OCI-LY1 (cell line): ENCODE measurements at regions not wholly inside any gene's neighbourhood (a gene's known extent, or its start where the extent isn't known, plus 50 kb on each side); places are given as distances from the start of the nearest gene placed in this dataset.

ENCODE experiments used
- H2AFZ ChIP-seq: fragments of 200-600 bp; sonication (generic), shearing (Covaris generic); 2 replicates; pipeline ENCODE4 v1.6.0; 2014; ENCODE audit warnings: antibody characterized with exemption, mild to moderate bottlenecking, low read length
- H3F3A ChIP-seq: fragments of 200-600 bp; sonication (generic), shearing (Covaris generic); 2 replicates; pipeline ENCODE4 v1.6.0; 2014; ENCODE audit warnings: mild to moderate bottlenecking, antibody characterized with exemption, low read length, moderate library complexity; ENCODE audit not compliant: insufficient read depth
- H3K27ac ChIP-seq: fragments of 200-600 bp; sonication (generic); 2 replicates; pipeline ENCODE4 v1.5.1; 2014; ENCODE audit warnings: low read length, mixed run types, mild to moderate bottlenecking, low read depth; ENCODE audit not compliant: poor library complexity, severe bottlenecking
- H3K27me3 ChIP-seq: fragments of 200-600 bp; sonication (generic); 2 replicates; pipeline ENCODE4 v1.6.0; 2014; ENCODE audit warnings: antibody characterized with exemption, mild to moderate bottlenecking, low read length, moderate library complexity; ENCODE audit not compliant: insufficient read depth
- H3K36me3 ChIP-seq: fragments of 200-600 bp; sonication (generic); 2 replicates; pipeline ENCODE4 v1.6.1; 2014; ENCODE audit warnings: mild to moderate bottlenecking, antibody characterized with exemption, low read length, moderate library complexity, mixed read lengths; ENCODE audit not compliant: insufficient read depth
- H3K4me1 ChIP-seq: fragments of 200-600 bp; sonication (generic); 2 replicates; pipeline ENCODE4 v1.5.1; 2014; ENCODE audit warnings: mild to moderate bottlenecking, low read length, moderate library complexity; ENCODE audit not compliant: insufficient read depth, severe bottlenecking
- H3K4me2 ChIP-seq: fragments of 200-600 bp; sonication (generic), shearing (Covaris generic); 2 replicates; pipeline ENCODE4 v1.6.1; 2014; ENCODE audit warnings: low read length
- H3K4me3 ChIP-seq: fragments of 200-600 bp; sonication (generic); 2 replicates; pipeline ENCODE4 v1.5.1; 2014; ENCODE audit warnings: low read length, low read depth, mild to moderate bottlenecking, mixed read lengths; ENCODE audit not compliant: poor library complexity, severe bottlenecking
- H3K79me2 ChIP-seq: fragments of 200-600 bp; shearing (Covaris generic); 2 replicates; pipeline ENCODE4 v1.6.1; 2016; ENCODE audit warnings: mixed run types, low read length, mixed read lengths; ENCODE audit not compliant: insufficient read depth
- H3K9ac ChIP-seq: fragments of 200-600 bp; sonication (generic), shearing (Covaris generic); 2 replicates; pipeline ENCODE4 v1.6.1; 2014; ENCODE audit warnings: mild to moderate bottlenecking, low read length, mixed read lengths
- H3K9me2 ChIP-seq: fragments of 200-600 bp; sonication (generic), shearing (Covaris generic); 2 replicates; pipeline ENCODE4 v1.6.1; 2014; ENCODE audit warnings: low read depth, mild to moderate bottlenecking, low read length, mixed read lengths
- H3K9me3 ChIP-seq: fragments of 200-600 bp; shearing (Covaris generic); 2 replicates; pipeline ENCODE4 v1.6.1; 2014; ENCODE audit warnings: low read length, mixed read lengths
- H4K20me1 ChIP-seq: fragments of 200-600 bp; sonication (generic), shearing (Covaris generic); 2 replicates; pipeline ENCODE4 v1.6.0; 2016; ENCODE audit warnings: mild to moderate bottlenecking, low read length; ENCODE audit not compliant: insufficient read depth
- EZH2 ChIP-seq: fragments of 200-600 bp; sonication (generic), shearing (Covaris generic); IDR thresholded peaks from 2 replicates; pipeline ENCODE4 v1.8.0; 2017; ENCODE audit warnings: borderline replicate concordance, mixed run types, mild to moderate bottlenecking, antibody characterized with exemption, low read length, moderate library complexity, mixed read lengths
- TF ChIP-seq, protein P1 (sequence below): fragments of 200-600 bp; sonication (generic), shearing (Covaris generic); IDR thresholded peaks from 2 replicates; pipeline ENCODE4 v1.5.1; 2017; ENCODE audit warnings: mild to moderate bottlenecking, antibody characterized with exemption, low read length, moderate library complexity, mixed read lengths

DNA sequence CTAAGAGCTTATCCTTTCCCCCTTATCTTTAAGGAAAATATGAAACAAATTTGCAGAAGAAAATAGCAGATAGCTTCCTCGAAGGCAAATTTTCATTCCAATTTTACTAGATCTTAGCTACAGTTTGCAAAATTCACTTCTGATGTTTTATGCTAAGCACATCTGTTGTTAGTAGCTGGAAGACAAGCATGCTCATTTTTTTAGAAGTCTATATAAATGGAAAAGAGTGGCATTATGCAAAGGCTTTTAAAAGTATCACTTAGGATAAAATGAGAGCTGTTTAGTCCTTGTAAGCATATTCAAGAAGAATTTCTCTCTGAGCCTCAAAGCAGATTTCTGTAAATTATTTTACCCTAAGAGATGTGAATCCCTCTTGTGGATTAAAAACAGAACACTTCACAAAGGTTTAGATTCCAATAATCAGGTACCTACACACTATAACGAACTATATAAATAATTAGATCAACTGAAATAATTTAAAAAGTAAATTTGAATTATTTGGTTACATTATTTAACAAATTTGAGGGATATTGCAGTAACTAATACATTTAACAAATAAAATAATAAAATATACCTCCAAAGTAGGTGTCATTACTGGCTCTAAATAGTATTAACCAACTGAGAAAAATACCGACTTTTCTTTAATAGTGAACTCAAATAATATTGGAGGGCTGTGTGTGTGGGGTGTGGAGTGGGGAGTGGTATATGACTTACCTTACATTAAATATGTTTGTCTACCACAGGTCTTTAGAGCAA, 307.1 kb downstream of the SEMA3D start:
- no peaks in the 10 kb centered on the region for H4K20me1 ChIP-seq
- TF ChIP-seq EZH2: no peak
- TF ChIP-seq, protein P1, sequence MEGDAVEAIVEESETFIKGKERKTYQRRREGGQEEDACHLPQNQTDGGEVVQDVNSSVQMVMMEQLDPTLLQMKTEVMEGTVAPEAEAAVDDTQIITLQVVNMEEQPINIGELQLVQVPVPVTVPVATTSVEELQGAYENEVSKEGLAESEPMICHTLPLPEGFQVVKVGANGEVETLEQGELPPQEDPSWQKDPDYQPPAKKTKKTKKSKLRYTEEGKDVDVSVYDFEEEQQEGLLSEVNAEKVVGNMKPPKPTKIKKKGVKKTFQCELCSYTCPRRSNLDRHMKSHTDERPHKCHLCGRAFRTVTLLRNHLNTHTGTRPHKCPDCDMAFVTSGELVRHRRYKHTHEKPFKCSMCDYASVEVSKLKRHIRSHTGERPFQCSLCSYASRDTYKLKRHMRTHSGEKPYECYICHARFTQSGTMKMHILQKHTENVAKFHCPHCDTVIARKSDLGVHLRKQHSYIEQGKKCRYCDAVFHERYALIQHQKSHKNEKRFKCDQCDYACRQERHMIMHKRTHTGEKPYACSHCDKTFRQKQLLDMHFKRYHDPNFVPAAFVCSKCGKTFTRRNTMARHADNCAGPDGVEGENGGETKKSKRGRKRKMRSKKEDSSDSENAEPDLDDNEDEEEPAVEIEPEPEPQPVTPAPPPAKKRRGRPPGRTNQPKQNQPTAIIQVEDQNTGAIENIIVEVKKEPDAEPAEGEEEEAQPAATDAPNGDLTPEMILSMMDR: no peak
- no peaks in the 10 kb centered on the region for H3K36me3 ChIP-seq
- H2AFZ ChIP-seq: no peak overlapping the region
- no peaks in the 10 kb centered on the region for H3K79me2 ChIP-seq
- no peak overlapping the region for H3K4me2 ChIP-seq
- H3K9me2 ChIP-seq: no peaks in the 10 kb centered on the region; the same call in 1 of the 2 replicates
- no peaks in the 10 kb centered on the region for H3K27me3 ChIP-seq
- H3F3A ChIP-seq: no peaks in the 10 kb centered on the region
- no peak overlapping the region for H3K9ac ChIP-seq
- no peaks in the 10 kb centered on the region for H3K4me1 ChIP-seq
- H3K9me3 ChIP-seq: no peaks in the 10 kb centered on the region
- H3K4me3 ChIP-seq: no peak overlapping the region
- H3K27ac ChIP-seq: no peak overlapping the region

DNA sequence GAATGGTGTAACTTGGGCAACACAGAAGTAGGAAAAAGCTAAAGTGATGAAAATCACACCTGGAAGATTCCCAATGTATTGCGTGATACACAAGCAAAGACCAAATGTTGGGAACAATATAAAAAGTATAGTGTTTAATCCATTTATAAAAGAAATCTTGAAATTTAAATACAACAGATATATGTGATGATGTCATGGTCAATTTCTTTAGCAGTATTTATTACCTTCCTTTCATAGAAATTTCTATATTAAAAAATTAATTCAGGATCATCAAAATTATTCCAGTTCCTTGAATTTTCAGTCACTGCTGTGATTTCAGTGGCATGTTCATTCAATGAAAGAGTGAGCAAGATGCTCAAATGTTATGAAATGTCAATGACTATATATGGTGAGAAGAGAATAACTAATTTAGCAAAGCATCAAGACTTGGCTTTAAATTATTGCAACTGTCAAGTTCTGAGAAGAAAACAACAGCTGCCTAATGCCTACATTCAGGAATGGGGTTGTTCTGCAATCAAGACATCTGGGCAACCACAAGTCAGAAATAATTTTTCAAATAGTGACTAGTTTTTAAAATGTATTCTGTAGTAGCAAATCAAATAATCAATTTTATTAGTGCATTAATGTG, 308.8 kb downstream of the SEMA3D start:
- Histone ChIP-seq H3K4me3 (no peak overlapping the region), H3K27me3 (no peaks in the 10 kb centered on the region), H3K79me2 (no peaks in the 10 kb centered on the region), H3K9ac (no peak overlapping the region), H4K20me1 (no peaks in the 10 kb centered on the region), H3K27ac (no peak overlapping the region), H3K9me2 (no peaks in the 10 kb centered on the region; the same call in 1 of the 2 replicates), H3F3A (no peaks in the 10 kb centered on the region), H3K4me2 (no peak overlapping the region), H3K9me3 (no peaks in the 10 kb centered on the region), H3K4me1 (no peaks in the 10 kb centered on the region), H3K36me3 (no peaks in the 10 kb centered on the region), H2AFZ (no peak overlapping the region)
- TF ChIP-seq, protein P1: no peak
- TF ChIP-seq EZH2: no peak

DNA sequence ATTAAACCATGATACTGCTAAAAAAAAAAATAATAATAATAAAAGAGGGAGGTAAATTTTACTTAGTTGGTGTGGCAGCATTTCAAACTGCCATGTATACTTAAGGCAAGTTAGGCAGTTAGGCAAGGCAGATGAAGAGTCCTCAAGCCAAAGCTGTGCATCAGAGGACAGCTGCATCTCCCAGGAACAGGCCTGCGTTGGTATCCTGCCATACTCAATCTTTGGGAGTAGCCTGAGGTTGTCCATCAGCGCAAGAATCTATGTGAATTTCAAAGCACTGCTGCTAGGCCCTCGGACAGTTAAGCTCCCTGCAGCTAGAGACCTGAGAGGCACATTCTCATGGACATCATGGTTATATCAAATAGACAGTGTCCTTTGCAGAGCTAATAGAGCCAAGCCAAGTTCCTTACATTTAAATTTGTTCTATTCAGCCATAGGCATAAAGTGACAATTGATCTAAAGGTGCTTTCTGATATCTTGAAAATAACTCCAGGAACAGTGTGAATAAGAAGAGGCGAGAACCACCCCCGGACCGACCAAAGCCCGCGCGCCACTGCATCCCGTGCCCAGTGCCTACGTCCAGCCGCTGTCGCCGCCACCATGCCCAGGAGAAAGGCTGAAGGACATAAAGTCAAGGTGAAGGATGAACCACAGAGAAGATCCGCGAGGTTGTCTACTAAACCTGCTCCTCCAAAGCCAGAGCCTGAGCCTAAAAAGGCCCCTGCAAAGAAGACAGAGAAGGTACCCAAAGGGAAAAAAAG, 310.6 kb downstream of the SEMA3D start:
- Histone ChIP-seq H3K27ac (no peak overlapping the region), H3K4me1 (no peaks in the 10 kb centered on the region), H3K4me2 (no peak overlapping the region), H4K20me1 (no peaks in the 10 kb centered on the region), H3K9me2 (no peaks in the 10 kb centered on the region; the same call in 1 of the 2 replicates), H3K4me3 (no peak overlapping the region), H3K9ac (no peak overlapping the region), H3K36me3 (no peaks in the 10 kb centered on the region), H3K79me2 (no peaks in the 10 kb centered on the region), H3K27me3 (no peaks in the 10 kb centered on the region), H2AFZ (no peak overlapping the region), H3K9me3 (no peaks in the 10 kb centered on the region), H3F3A (no peaks in the 10 kb centered on the region)
- TF ChIP-seq, protein P1: no peak
- TF ChIP-seq EZH2: no peak
